Gastroesophageal sphincter (tissue), 4 donors: ENCODE measurements at regions not wholly inside any gene's neighbourhood (a gene's known extent, or its start where the extent isn't known, plus 50 kb on each side); places are given as distances from the start of the nearest gene placed in this dataset.

Experiments used
- ATAC-seq: fragments of 150-250 bp; one replicate; pipeline ENCODE4 v1.9.1; 2016; ENCODE audit warnings: mild to moderate bottlenecking, moderate library complexity
- H3K27ac ChIP-seq, 4 donors: fragments of 200-600 bp; sonication (generic) in 3 of 4; 1 replicate in 3 of 4; 2 replicates in 1 of 4; pipeline ENCODE4 v1.5.1; 2016 to 2019
- H3K27me3 ChIP-seq: fragments of 200-600 bp; sonication (generic); one replicate; pipeline ENCODE4 v1.5.1; 2019
- H3K36me3 ChIP-seq, 2 donors: fragments of 200-600 bp; sonication (generic); one replicate each; pipeline ENCODE4 v1.5.1; 2019; ENCODE audit warnings: control low read depth in 1 of 2
- H3K4me1 ChIP-seq, 3 donors: fragments of 200-600 bp; sonication (generic); 1 replicate in 2 of 3; 2 replicates in 1 of 3; pipeline ENCODE4 v1.5.1; 2016 to 2019; ENCODE audit warnings: control low read depth in 2 of 3
- H3K4me3 ChIP-seq, 2 donors: fragments of 200-600 bp; sonication (generic); one replicate each; pipeline ENCODE4 v1.5.1; 2019; ENCODE audit warnings: mild to moderate bottlenecking in 1 of 2, moderate library complexity in 1 of 2
- H3K9me3 ChIP-seq, 3 donors: fragments of 200-600 bp; sonication (generic); one replicate each; pipeline ENCODE4 v1.5.1; 2017 to 2019; ENCODE audit warnings: control low read depth in 2 of 3
- EP300 ChIP-seq: sonication (generic); formaldehyde crosslinking; IDR thresholded peaks from one replicate; pipeline ENCODE4 v1.6.1; 2017; ENCODE audit warnings: antibody characterized with exemption, mild to moderate bottlenecking
- POLR2A ChIP-seq, 2 donors: fragments of 450-650 bp; IDR thresholded peaks; one replicate each; pipeline ENCODE4 v1.6.1; 2017; ENCODE audit warnings: antibody characterized with exemption in 2 of 2, mild to moderate bottlenecking in 2 of 2, moderate library complexity in 1 of 2
- POLR2AphosphoS5 ChIP-seq: sonication (generic); formaldehyde crosslinking; IDR thresholded peaks from one replicate; pipeline ENCODE4 v1.6.1; 2017; ENCODE audit warnings: antibody characterized with exemption
- WGBS, 2 donors: methylation state at CpG; one replicate each; pipeline ENCODE4 v1.1.5; 2018; ENCODE audit warnings: low coverage in 1 of 2; 5-methylcytosine and 5-hydroxymethylcytosine counted together
- TF ChIP-seq, protein P1 (sequence below), 4 experiments: fragments of 200-600 bp in 2 of 4; fragments of 450-650 bp in 2 of 4; sonication (generic) in 1 of 4; IDR thresholded peaks; one replicate each; pipeline ENCODE4 v1.5.1; 2017 to 2019; ENCODE audit warnings: antibody characterized with exemption in 4 of 4, mild to moderate bottlenecking in 2 of 4, moderate library complexity in 2 of 4

DNA sequence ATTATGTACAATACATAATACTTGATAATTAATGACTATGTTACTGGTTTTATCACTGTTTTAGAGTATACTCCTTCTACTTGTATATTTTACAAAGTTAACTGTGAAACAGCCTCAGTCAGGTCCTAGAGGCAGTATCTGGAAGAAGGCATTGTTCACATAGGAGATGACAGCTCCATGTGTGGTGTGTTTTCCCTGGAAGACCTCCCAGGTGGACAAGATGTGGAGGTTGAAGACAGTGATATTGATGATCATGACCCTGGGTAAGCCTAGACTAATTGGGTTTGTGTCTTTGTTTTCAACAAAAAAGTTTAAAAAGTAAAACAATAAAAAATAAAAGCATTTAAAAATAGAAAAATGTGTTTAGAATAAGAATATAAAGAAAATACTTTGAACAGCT, 96.4 kb downstream of the TRIB2 start:
- no peak for TF ChIP-seq POLR2A (IDR thresholded peaks at IDR 0.05)
- no peak for TF ChIP-seq POLR2AphosphoS5
- no peak for TF ChIP-seq EP300
- TF ChIP-seq, protein P1, sequence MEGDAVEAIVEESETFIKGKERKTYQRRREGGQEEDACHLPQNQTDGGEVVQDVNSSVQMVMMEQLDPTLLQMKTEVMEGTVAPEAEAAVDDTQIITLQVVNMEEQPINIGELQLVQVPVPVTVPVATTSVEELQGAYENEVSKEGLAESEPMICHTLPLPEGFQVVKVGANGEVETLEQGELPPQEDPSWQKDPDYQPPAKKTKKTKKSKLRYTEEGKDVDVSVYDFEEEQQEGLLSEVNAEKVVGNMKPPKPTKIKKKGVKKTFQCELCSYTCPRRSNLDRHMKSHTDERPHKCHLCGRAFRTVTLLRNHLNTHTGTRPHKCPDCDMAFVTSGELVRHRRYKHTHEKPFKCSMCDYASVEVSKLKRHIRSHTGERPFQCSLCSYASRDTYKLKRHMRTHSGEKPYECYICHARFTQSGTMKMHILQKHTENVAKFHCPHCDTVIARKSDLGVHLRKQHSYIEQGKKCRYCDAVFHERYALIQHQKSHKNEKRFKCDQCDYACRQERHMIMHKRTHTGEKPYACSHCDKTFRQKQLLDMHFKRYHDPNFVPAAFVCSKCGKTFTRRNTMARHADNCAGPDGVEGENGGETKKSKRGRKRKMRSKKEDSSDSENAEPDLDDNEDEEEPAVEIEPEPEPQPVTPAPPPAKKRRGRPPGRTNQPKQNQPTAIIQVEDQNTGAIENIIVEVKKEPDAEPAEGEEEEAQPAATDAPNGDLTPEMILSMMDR (IDR thresholded peaks at IDR 0.05): no peak
- H3K27me3 ChIP-seq: no peaks in the 10 kb centered on the region
- no peak for ATAC-seq
- no peaks in the 10 kb centered on the region for H3K36me3 ChIP-seq
- no peak overlapping the region for H3K4me3 ChIP-seq
- no peak overlapping the region for H3K27ac ChIP-seq
- peaks cover 0 to 3% (median 0%) of the 10 kb centered on the region in 3 donors for H3K4me1 ChIP-seq
- no peaks in the 10 kb centered on the region for H3K9me3 ChIP-seq

DNA sequence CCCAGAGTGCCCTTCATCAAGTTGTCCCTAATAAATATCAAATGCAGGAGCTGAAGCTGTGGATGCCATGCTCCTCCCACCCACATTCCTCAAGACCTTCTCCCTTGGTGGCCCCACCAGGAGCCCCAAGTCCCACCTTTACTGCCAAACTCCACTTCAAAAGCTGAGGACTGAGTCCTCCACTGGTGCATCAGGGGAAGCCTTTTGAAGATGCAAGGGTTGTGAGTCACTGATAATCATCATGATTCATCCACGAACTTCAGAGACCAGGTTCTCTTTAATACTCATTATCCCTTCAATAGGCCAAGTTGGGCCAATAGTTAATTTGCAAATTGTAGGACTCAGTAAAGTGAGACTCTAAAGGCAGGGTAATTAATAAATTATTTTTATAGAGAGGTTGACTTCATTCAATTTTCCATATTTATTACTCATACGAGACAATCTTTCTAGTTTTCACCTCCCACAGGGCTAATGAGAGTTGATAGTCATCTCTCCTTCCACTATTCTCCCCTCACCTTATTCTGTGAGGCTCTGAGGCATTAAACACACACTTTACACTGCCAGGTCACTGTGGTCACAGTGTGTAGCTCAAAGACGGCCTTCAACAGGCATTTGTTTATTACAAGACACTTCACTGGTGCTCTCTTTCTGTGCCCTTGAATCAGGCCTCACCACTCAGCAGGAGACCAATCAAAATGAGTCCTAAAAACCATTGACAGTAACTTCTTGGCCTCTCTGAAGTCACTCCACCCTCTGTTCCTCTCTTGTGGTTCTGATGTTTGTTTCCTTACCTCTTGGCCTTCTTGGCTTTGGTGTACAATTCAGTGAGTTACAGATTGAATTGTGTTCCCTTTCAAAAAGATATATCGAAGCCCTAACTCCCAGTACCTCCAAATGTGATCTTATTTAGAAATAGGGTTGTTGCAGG, 99.9 kb downstream of the TRIB2 start:
- Histone ChIP-seq H3K36me3 (no peaks in the 10 kb centered on the region), H3K4me1 (peaks cover 5 to 23% (median 6%) of the 10 kb centered on the region in 3 donors), H3K9me3 (no peaks in the 10 kb centered on the region), H3K27me3 (no peaks in the 10 kb centered on the region), H3K27ac (no peak overlapping the region), H3K4me3 (no peak overlapping the region)
- WGBS, 2 donors: 82 to 89% methylated on average over 3 to 4 of the region's 4 CpGs
- no peak for ATAC-seq
- TF ChIP-seq EP300 (no peak), POLR2AphosphoS5 (no peak), POLR2A (IDR thresholded peaks at IDR 0.05) (no peak)
- TF ChIP-seq, protein P1 (IDR thresholded peaks at IDR 0.05): no peak

DNA sequence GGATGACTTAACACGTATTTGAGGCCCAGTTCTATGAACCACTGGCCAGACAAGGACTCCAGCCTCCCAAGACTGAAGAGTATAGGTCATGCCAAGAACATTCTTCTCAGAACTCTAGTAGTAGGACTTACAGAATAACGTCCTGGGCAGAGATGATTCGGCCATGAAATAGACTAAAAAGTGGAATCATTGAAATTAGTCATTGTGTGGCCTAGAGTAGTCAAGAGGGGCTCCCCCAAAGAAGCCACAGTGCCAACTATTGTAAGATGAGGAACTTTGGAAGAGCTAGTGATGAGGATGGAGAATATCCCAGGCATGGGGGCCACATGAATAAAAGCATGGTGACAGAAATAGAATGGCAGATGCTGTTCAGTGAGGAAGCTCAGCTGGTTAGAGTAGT, 101.1 kb downstream of the TRIB2 start:
- WGBS, 2 donors: 60 to 88% methylated on average over 1 to 3 of the region's 3 CpGs
- peaks cover 5 to 23% (median 6%) of the 10 kb centered on the region in 3 donors for H3K4me1 ChIP-seq

DNA sequence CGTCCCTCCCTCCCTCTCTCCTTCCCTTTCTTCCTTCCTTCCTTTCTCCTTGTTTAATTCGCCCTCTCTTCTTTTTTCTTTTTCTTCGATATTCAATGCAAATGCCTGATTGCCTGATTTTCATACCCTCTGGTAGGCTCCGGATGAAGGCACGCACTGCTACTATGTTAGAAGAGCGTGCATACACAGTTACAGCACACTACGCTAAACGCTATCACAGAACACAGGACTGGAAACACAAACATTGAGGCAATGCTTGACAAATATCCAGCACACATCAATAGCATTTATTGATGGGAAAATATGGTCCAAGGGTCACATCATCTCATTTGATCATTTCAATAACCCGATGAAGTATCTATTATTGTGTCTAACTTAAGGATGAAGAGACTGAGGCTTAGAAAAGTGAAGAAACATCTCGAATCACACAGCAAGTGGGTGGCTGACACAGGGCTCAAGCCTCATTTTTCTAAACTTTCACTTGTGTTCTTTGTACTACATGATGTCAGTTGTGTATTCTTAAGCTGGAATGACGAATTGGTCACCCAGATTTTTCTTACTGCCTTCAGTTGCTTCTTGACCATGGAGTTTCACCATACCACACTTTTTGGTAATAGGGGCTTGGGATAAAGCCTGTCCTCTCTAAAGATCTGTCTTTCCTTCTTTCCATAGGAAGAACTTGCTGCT, 101.8 kb downstream of the TRIB2 start:
- TF ChIP-seq POLR2AphosphoS5 (no peak), POLR2A (IDR thresholded peaks at IDR 0.05) (no peak)
- TF ChIP-seq, protein P1 (IDR thresholded peaks at IDR 0.05): no peak
- no peak overlapping the region for H3K4me3 ChIP-seq
- no peaks in the 10 kb centered on the region for H3K9me3 ChIP-seq
- peak; percentile 81 for ATAC-seq
- 80 to 87% methylated on average over 5 to 9 of the region's 11 CpGs for WGBS, 2 donors
- no peaks in the 10 kb centered on the region for H3K36me3 ChIP-seq
- H3K27me3 ChIP-seq: no peaks in the 10 kb centered on the region
- peaks cover 5 to 24% (median 6%) of the 10 kb centered on the region in 3 donors for H3K4me1 ChIP-seq
- peak overlapping the region; percentile 71 to 84 (median 76) for H3K27ac ChIP-seq

More for the DNA sequence above, 101.1 kb downstream of the TRIB2 start:
- H3K27ac ChIP-seq: peak overlapping the region in 3 of 4 donors; percentile 71 to 78 (median 75)
- TF ChIP-seq, protein P1 (IDR thresholded peaks at IDR 0.05): no peak
- TF ChIP-seq EP300 (no peak), POLR2AphosphoS5 (no peak), POLR2A (IDR thresholded peaks at IDR 0.05) (no peak)
- no peaks in the 10 kb centered on the region for H3K36me3 ChIP-seq
- H3K27me3 ChIP-seq: no peaks in the 10 kb centered on the region
- H3K9me3 ChIP-seq: no peaks in the 10 kb centered on the region
- no peak overlapping the region for H3K4me3 ChIP-seq
- ATAC-seq: no peak
